Neuronal stem cell (in vitro differentiated cells): ENCODE measurements at regions not wholly inside any gene's neighbourhood (a gene's known extent, or its start where the extent isn't known, plus 50 kb on each side); places are given as distances from the start of the nearest gene placed in this dataset.

Source experiments
- DNase-seq: peaks from one replicate; pipeline ENCODE4 v3.0.0-alpha.2; 2013; ENCODE audit warnings: low spot score
- H2AFZ ChIP-seq: one replicate; pipeline ENCODE4 v1.6.1; 2013; ENCODE audit warnings: mild to moderate bottlenecking, low read length, inconsistent platforms
- H2AK5ac ChIP-seq: 2 replicates; pipeline ENCODE4 v1.6.1; 2013; ENCODE audit warnings: low read depth, mild to moderate bottlenecking, inconsistent platforms, low read length, moderate library complexity, mixed read lengths
- H2BK120ac ChIP-seq: 2 replicates; pipeline ENCODE4 v1.6.1; 2013; ENCODE audit warnings: low read depth, mild to moderate bottlenecking, inconsistent platforms, low read length, moderate library complexity, mixed read lengths
- H2BK12ac ChIP-seq: one replicate; pipeline ENCODE4 v1.6.1; 2013; ENCODE audit warnings: low read length, inconsistent platforms
- H2BK15ac ChIP-seq: 2 replicates; pipeline ENCODE4 v1.6.1; 2013; ENCODE audit warnings: mild to moderate bottlenecking, low read length, inconsistent platforms, mixed read lengths
- H2BK5ac ChIP-seq: one replicate; pipeline ENCODE4 v1.6.1; 2013; ENCODE audit warnings: inconsistent platforms, mild to moderate bottlenecking, low read length, moderate library complexity
- H3K14ac ChIP-seq: one replicate; pipeline ENCODE4 v1.6.1; 2013; ENCODE audit warnings: low read length, inconsistent platforms
- H3K18ac ChIP-seq: 2 replicates; pipeline ENCODE4 v1.6.1; 2013; ENCODE audit warnings: low read length, inconsistent platforms
- H3K23ac ChIP-seq: 2 replicates; pipeline ENCODE4 v1.6.1; 2013; ENCODE audit warnings: low read depth, mild to moderate bottlenecking, mixed read lengths, low read length, inconsistent platforms; ENCODE audit not compliant: poor library complexity
- H3K27ac ChIP-seq: replicated peaks from 3 replicates; pipeline ENCODE4 v1.5.1; 2013; ENCODE audit warnings: low read length, inconsistent platforms
- H3K27me3 ChIP-seq, 3 experiments: 2 replicates each; pipeline ENCODE4 v1.6.1; 2013; ENCODE audit warnings: low read length in 3 of 3, mild to moderate bottlenecking in 2 of 3, inconsistent platforms in 1 of 3, low read depth in 1 of 3, mixed read lengths in 1 of 3, moderate library complexity in 1 of 3; ENCODE audit not compliant: control insufficient read depth in 3 of 3, insufficient read depth in 3 of 3
- H3K36me3 ChIP-seq, 2 donors: replicated peaks in 1 of 2; 2 replicates each; pipeline ENCODE4 v1.6.1; 2013; ENCODE audit warnings: low read length in 2 of 2; ENCODE audit not compliant: control insufficient read depth in 2 of 2, insufficient read depth in 2 of 2
- H3K4ac ChIP-seq: 2 replicates; pipeline ENCODE4 v1.6.1; 2013; ENCODE audit warnings: inconsistent platforms, mild to moderate bottlenecking, low read length, moderate library complexity
- H3K4me1 ChIP-seq, 2 donors: 1 replicate in 1 of 2; 2 replicates in 1 of 2; pipeline ENCODE4 v1.6.1; 2013; ENCODE audit warnings: low read length in 2 of 2, low read depth in 1 of 2; ENCODE audit not compliant: control insufficient read depth in 2 of 2, insufficient read depth in 1 of 2
- H3K4me2 ChIP-seq: one replicate; pipeline ENCODE4 v1.6.1; 2013; ENCODE audit warnings: mild to moderate bottlenecking, low read length, inconsistent platforms; ENCODE audit not compliant: insufficient read depth, poor library complexity, severe bottlenecking
- H3K4me3 ChIP-seq, 2 donors: 2 replicates each; pipeline ENCODE4 v1.5.1; 2013; ENCODE audit warnings: low read length in 2 of 2, mild to moderate bottlenecking in 2 of 2, inconsistent platforms in 1 of 2, moderate library complexity in 1 of 2
- H3K79me1 ChIP-seq: one replicate; pipeline ENCODE4 v1.6.1; 2013; ENCODE audit warnings: low read depth, mild to moderate bottlenecking, inconsistent platforms, low read length, moderate library complexity
- H3K9ac ChIP-seq: one replicate; pipeline ENCODE4 v1.6.1; 2013; ENCODE audit warnings: mild to moderate bottlenecking, low read depth, low read length, inconsistent platforms; ENCODE audit not compliant: poor library complexity
- H3K9me3 ChIP-seq, 2 donors: replicated peaks in 1 of 2; 2 replicates each; pipeline versions ENCODE3 to v1.6.1; 2013; ENCODE audit warnings: low read length in 2 of 2, mild to moderate bottlenecking in 2 of 2, inconsistent platforms in 1 of 2, low read depth in 1 of 2, mixed read lengths in 1 of 2, moderate library complexity in 1 of 2; ENCODE audit not compliant: control insufficient read depth in 2 of 2, insufficient read depth in 1 of 2
- H4K8ac ChIP-seq: one replicate; pipeline ENCODE4 v1.6.1; 2013; ENCODE audit warnings: low read depth, mild to moderate bottlenecking, inconsistent platforms, low read length, moderate library complexity
- H4K91ac ChIP-seq: one replicate; pipeline ENCODE4 v1.6.1; 2013; ENCODE audit warnings: low read length, low read depth, mild to moderate bottlenecking, inconsistent platforms; ENCODE audit not compliant: poor library complexity
- WGBS, 2 donors: extraction: QIAGEN DNeasy Blood & Tissue Kit; methylation state at CpG; one replicate each; pipeline ENCODE4 v1.1.7; 2013; ENCODE audit warnings: missing lambda C conversion rate in 2 of 2, mixed read lengths in 1 of 2; ENCODE audit not compliant: insufficient read length in 2 of 2, insufficient replicate concordance in 1 of 2; ENCODE audit errors: extremely low coverage in 2 of 2; 5-methylcytosine and 5-hydroxymethylcytosine counted together

DNA sequence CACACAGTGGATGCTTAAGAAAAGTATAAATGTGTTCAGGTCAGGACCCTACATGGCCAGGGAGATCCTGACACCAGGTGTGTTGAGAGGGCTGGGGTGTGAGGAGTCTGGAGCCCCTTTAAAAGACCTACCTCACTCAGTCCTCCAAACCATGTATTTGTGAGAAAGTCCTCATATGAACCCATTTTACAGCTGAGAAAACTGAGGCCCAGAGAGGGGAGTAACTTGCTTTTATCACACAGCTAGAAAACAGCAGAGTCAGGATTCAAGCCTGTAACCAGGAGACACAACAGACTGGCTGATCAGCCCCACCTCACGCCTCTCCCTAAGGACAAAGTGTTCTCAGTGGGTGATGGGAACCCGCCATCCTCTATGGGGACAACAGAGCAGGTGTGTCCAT lies 706.7 kb downstream of the PTPRU start:
- no peaks in the 10 kb centered on the region for H3K36me3 ChIP-seq
- H2BK15ac ChIP-seq = no peak overlapping the region
- no peak overlapping the region for H2BK5ac ChIP-seq
- H2BK120ac ChIP-seq = no peak overlapping the region
- H3K4me1 ChIP-seq = peaks cover 0 to 13% of the 10 kb centered on the region in 2 donors
- H3K79me1 ChIP-seq = no peaks in the 10 kb centered on the region
- no peak overlapping the region for H3K4ac ChIP-seq
- no peak overlapping the region for H3K14ac ChIP-seq
- no peak overlapping the region for H3K18ac ChIP-seq
- no peak for DNase-seq
- H4K8ac ChIP-seq = no peak overlapping the region
- no peak overlapping the region for H3K9ac ChIP-seq
- no peak overlapping the region for H3K4me2 ChIP-seq
- no peak overlapping the region for H4K91ac ChIP-seq
- no peak overlapping the region for H2BK12ac ChIP-seq
- no peak overlapping the region for H3K27ac ChIP-seq
- WGBS, 2 donors = no CpG with 5 or more reads among the region's 2 CpGs
- no peak overlapping the region for H3K23ac ChIP-seq
- H2AK5ac ChIP-seq = no peak overlapping the region
- H3K9me3 ChIP-seq = no peaks in the 10 kb centered on the region
- no peak overlapping the region for H2AFZ ChIP-seq
- no peak overlapping the region for H3K4me3 ChIP-seq
- no peaks in the 10 kb centered on the region for H3K27me3 ChIP-seq

DNA sequence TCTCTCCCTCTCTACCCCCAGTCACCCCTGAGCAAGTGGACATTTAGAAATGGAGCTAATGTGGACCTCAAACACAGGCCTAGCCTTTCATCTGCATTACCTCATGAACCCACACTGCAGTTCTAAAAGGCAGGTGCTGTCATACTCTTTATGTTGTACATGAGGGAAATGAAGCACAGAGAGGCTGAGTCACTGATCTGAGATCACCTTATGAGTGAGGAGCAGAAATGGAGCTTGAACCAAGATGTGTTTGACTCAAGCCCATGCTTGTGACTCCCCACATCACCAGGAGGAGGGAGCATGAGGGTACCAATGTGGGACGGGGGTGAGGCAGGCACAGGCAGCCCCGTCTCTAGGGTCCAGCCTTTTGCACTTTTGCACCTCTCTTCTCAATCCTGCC lies 702.8 kb downstream of the PTPRU start:
- no peak overlapping the region for H4K8ac ChIP-seq
- H2BK15ac ChIP-seq = no peak overlapping the region
- H2BK12ac ChIP-seq = no peak overlapping the region
- H3K23ac ChIP-seq = no peak overlapping the region
- H3K18ac ChIP-seq = no peak overlapping the region
- peaks cover 0 to 3% of the 10 kb centered on the region in 2 donors for H3K4me1 ChIP-seq
- H3K9ac ChIP-seq = no peak overlapping the region
- no peak overlapping the region for H3K27ac ChIP-seq
- no peak overlapping the region for H2AK5ac ChIP-seq
- no peaks in the 10 kb centered on the region for H3K27me3 ChIP-seq
- DNase-seq = no peak
- no peak overlapping the region for H4K91ac ChIP-seq
- H2BK5ac ChIP-seq = no peak overlapping the region
- no peak overlapping the region for H3K4me2 ChIP-seq
- H2BK120ac ChIP-seq = no peak overlapping the region
- H3K36me3 ChIP-seq = no peaks in the 10 kb centered on the region
- no peak overlapping the region for H3K4me3 ChIP-seq
- no peak overlapping the region for H3K14ac ChIP-seq
- H3K9me3 ChIP-seq = no peaks in the 10 kb centered on the region
- H3K4ac ChIP-seq = no peak overlapping the region
- H2AFZ ChIP-seq = no peak overlapping the region
- no CpG with 5 or more reads among the region's 2 CpGs for WGBS, 2 donors
- H3K79me1 ChIP-seq = no peaks in the 10 kb centered on the region

DNA sequence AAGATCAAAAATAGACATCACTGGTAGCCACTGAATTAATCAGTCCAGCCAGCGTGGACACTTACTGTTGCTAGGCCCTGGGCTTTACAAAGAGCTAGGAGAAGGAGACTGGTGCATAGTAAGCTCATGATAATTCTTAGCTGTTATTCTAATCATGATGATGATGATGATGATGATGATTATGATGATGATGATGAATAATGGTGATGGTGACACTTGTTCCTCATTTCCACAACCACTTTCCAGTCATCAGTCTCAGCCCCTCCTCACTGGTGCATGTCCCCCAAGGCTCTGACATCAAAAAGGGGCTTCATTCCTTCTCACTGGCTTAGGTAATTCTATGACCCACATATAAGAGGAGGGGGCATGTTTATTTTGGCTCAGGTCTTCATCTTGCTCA lies 701.0 kb downstream of the PTPRU start:
- H3K4me2 ChIP-seq = no peak overlapping the region
- no peak overlapping the region for H3K9ac ChIP-seq
- H3K79me1 ChIP-seq = no peaks in the 10 kb centered on the region
- no peak overlapping the region for H2BK15ac ChIP-seq
- no peak overlapping the region for H3K14ac ChIP-seq
- H3K36me3 ChIP-seq = no peaks in the 10 kb centered on the region
- no peak overlapping the region for H2AFZ ChIP-seq
- H3K27me3 ChIP-seq = no peaks in the 10 kb centered on the region
- no peak overlapping the region for H3K18ac ChIP-seq
- no CpG with 5 or more reads among the region's 1 CpG for WGBS, 2 donors
- no peak for DNase-seq
- no peak overlapping the region for H2AK5ac ChIP-seq
- H3K23ac ChIP-seq = no peak overlapping the region
- no peak overlapping the region for H4K91ac ChIP-seq
- no peak overlapping the region for H2BK12ac ChIP-seq
- H3K4ac ChIP-seq = no peak overlapping the region
- H3K4me3 ChIP-seq = no peak overlapping the region
- H3K4me1 ChIP-seq = peaks cover 0 to 2% of the 10 kb centered on the region in 2 donors
- H2BK5ac ChIP-seq = no peak overlapping the region
- no peak overlapping the region for H2BK120ac ChIP-seq
- no peak overlapping the region for H3K27ac ChIP-seq
- H3K9me3 ChIP-seq = no peaks in the 10 kb centered on the region
- no peak overlapping the region for H4K8ac ChIP-seq

DNA sequence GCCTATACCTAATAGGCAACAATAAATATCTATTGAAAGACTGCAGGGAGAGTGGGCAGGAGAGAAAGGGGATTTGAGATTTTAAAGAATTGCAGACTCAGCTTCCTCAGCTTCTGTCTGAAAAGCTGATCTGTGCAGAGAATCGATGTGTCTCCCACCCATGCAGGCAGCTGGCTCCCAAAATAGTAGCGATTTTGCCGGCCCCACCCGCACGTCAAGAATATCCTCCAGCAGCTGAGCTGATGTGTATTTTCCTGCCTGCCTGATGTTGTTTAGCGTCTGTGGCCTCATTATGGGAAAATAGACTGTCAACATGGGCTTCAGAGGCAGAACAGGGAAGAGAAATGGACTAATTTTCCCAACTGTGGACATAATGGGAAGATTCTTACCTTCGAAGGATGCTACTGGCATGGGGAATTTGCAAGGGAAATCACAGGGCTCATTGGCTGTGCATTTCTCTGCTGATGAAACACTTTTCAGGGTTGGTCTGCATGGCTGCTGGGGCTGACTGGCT lies 699.8 kb downstream of the PTPRU start:
- H3K27me3 ChIP-seq = no peaks in the 10 kb centered on the region
- H3K27ac ChIP-seq = no peak overlapping the region
- H3K36me3 ChIP-seq = no peaks in the 10 kb centered on the region
- no peak overlapping the region for H2AFZ ChIP-seq
- H3K9me3 ChIP-seq = no peaks in the 10 kb centered on the region
- H3K4me3 ChIP-seq = no peak overlapping the region
- no CpG with 5 or more reads among the region's 7 CpGs for WGBS, 2 donors
- no peak overlapping the region for H3K18ac ChIP-seq
- H4K8ac ChIP-seq = no peak overlapping the region
- H3K23ac ChIP-seq = no peak overlapping the region
- no peak overlapping the region for H2BK15ac ChIP-seq
- H3K14ac ChIP-seq = no peak overlapping the region
- DNase-seq = no peak
- H2AK5ac ChIP-seq = no peak overlapping the region
- no peak overlapping the region for H2BK120ac ChIP-seq
- H2BK5ac ChIP-seq = no peak overlapping the region
- H2BK12ac ChIP-seq = no peak overlapping the region
- no peak overlapping the region for H3K4ac ChIP-seq
- no peak overlapping the region for H4K91ac ChIP-seq
- peaks cover 0 to 11% of the 10 kb centered on the region in 2 donors for H3K4me1 ChIP-seq
- H3K9ac ChIP-seq = no peak overlapping the region
- H3K4me2 ChIP-seq = no peak overlapping the region
- no peaks in the 10 kb centered on the region for H3K79me1 ChIP-seq
